NCI-H2227 treated with DMSO at 0.1 percent for 48 hours (cell line): ENCODE measurements at regions not wholly inside any gene's neighbourhood (a gene's known extent, or its start where the extent isn't known, plus 50 kb on each side); places are given as distances from the start of the nearest gene placed in this dataset.
"Not testable (repeated sequence)": the region's sequence is repeated elsewhere in the genome, so short reads cannot be mapped to it uniquely, and the experiment has no call there.

Experiments
- DNase-seq: peaks from one replicate; lab custom pipeline; 2025; lab: John Stamatoyannopoulos, UW

- no peak for DNase-seq
Observed at GRCh38 chr18:40258311-40258710, 1696.7 kb upstream of the PIK3C3 start.

GRCh38 chr18:40250236-40250635, 1704.8 kb upstream of the PIK3C3 start:
- DNase-seq = no peak

DNA sequence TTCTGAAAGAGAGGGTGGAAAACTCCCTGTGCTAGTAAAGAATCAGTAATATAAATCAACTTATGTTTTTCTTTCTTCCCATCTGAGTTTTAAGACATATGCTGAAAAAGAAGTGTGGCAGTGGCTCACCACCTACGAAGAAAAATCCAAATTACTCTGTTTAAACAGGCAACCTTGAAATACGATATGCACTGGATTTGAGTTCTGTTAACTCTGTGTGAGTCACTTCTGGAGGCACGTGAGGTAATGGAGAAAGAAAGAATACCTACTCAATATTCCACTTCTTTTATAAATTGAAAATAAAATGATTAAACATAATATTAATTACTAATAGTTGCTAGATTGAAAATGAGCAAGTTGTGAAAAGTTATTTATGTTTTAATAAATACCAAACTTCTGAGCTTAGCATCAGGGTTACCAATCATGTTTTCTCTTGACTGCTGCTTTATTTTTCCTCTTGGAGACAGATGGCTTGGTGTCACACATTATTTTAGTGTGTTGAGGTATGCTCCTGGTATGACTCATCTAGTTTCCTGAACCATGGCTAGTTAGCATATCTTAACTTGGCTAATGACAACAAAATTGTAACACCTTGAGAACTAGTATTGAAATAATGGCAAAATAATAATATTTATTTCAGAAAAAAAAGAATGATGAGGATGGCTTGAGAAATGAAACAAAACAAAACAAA, 1705.5 kb upstream of the PIK3C3 start:
- no peak for DNase-seq

GRCh38 chr18:40245612-40246011, 1709.4 kb upstream of the PIK3C3 start:
- DNase-seq = not testable (repeated sequence)

- DNase-seq = no peak
Observed at GRCh38 chr18:40243607-40244006, 1711.4 kb upstream of the PIK3C3 start.

DNA sequence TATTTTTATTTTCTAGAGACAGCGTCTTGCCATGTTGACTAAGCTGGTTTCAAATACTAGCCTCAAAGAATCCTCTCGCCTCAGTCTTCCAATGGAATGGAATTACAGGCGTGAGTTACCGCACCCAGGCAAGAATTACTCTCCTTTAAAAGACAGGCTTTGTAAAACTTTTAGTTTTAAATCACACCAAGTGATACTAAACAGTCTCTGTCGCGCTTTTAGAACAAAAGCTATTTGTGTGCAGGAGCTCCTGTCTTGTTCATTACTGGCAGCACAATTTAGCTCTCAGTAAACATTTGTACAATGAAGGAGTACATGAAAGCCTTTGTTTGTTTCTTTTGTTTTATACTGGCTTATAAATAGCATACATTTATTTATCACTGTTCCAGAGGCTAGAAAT, 1719.2 kb upstream of the PIK3C3 start:
- no peak for DNase-seq

GRCh38 chr18:40235323-40235722, 1719.7 kb upstream of the PIK3C3 start:
- no peak for DNase-seq

DNA sequence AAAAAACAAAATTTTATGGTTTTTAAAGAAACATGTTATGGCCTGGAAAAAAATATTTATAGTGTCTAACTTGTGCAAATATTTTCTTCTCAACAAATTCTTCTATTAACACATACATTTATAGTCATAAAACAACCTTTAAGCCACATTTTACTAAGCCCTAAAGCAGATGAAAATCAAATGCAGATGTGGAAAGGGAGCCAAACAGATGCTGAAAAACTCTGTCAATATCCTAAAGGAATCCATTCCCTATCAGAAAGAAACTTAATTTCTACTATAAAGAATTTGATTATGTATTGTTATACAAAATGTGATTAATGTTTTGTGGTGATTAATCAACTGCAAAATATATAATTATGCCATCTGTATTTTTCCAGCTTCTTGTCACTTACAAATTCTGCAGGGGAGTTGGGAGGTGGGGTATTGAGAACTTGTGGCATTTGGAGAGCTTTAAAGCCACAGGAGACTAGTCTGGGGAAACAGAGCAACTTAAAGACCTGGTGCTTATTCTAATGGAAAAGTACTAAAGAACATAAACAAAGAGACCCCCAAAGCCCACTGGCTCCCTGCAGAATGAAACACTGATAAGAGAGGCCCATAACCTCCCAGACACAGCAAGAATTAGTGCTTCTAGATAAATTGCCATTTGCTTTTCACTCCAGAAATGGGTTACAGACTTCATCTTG, 1721.0 kb upstream of the PIK3C3 start:
- no peak for DNase-seq

- no peak for DNase-seq
Observed at GRCh38 chr18:40222776-40223175, 1732.3 kb upstream of the PIK3C3 start.

DNA sequence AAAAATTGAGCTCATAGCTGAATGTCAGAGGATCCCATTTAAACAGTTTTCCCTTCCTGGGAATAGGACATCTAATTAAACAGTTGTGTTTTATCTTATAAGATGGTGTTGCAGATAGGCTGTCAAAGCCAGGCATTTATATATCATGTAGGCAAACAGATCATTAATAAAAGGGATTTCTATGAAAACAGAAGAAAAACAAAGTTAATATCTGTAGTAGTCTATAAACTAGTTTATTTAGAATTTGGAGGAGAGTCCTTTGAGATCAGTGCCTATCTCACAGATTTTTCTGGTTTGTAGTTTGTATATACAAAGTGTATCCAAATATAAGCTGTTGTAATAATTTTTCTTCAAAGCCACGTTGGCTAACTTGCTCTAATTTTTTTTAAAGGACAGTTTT, 1738.2 kb upstream of the PIK3C3 start:
- no peak for DNase-seq

- no peak for DNase-seq
Observed at GRCh38 chr18:40215979-40216378, 1739.1 kb upstream of the PIK3C3 start.

GRCh38 chr18:40210696-40211095, 1744.3 kb upstream of the PIK3C3 start:
- no peak for DNase-seq

DNA sequence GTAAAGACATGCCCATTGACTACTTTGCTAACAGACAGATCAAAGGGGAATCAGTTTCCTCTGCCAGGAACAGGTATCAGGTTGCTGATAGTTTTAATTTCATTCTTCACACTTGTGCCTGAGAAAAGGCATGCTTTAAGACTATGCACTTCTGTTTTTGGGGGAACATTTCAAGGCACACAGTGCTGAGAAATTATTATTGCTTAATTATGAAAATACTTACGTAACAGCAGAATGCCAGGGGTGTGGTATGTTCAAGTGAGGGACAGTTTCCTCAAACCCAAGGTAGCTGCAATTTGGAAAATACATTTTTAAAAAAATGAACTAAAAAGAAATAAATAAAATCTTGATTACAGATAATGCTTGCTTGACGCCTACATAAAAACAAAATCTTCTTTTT, 1746.1 kb upstream of the PIK3C3 start:
- no peak for DNase-seq

- no peak for DNase-seq
Observed at GRCh38 chr18:40197711-40198110, 1757.3 kb upstream of the PIK3C3 start.

DNA sequence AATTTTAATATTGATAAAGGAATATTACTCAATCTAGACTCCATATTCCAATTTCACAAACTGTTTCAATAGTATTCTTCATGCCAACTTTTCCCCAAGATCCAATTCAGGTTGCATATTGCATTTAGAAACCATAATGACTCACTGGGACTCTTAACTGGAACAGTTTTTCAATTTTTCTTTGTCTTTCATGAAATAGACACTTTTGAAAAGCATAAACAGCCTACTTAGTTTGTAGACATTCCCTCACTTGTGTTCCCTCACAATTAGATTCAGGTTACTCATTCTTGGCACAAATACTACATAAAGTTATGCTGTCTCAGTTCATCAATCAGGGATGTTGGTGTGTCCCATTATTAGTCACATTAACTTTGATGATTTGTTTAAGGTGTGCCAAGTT, 1768.4 kb upstream of the PIK3C3 start:
- no peak for DNase-seq

GRCh38 chr18:40179729-40180461, 1775.1 kb upstream of the PIK3C3 start:
- DNase-seq = no peak

GRCh38 chr18:40168026-40168425, 1787.0 kb upstream of the PIK3C3 start:
- no peak for DNase-seq

DNA sequence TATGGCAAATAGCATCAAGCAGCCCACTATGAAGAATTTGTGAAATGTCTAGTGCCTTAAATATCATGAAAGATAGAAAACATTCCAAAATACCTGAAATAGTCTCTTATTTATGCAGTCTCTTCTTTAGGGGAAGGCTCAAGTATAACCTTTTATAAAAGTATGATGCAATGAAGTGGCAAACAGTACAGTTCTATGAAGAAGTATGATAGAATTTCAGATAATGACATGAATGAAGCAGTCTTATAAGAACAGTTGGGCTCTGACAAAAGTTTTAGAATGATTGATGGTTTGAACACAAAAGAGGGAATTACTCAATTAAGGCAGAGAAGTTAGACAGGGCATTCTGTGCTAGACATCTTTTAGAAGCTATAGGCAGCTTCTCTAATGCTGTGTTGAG, 1791.8 kb upstream of the PIK3C3 start:
- no peak for DNase-seq

GRCh38 chr18:40160361-40160760, 1794.7 kb upstream of the PIK3C3 start:
- DNase-seq = no peak

DNA sequence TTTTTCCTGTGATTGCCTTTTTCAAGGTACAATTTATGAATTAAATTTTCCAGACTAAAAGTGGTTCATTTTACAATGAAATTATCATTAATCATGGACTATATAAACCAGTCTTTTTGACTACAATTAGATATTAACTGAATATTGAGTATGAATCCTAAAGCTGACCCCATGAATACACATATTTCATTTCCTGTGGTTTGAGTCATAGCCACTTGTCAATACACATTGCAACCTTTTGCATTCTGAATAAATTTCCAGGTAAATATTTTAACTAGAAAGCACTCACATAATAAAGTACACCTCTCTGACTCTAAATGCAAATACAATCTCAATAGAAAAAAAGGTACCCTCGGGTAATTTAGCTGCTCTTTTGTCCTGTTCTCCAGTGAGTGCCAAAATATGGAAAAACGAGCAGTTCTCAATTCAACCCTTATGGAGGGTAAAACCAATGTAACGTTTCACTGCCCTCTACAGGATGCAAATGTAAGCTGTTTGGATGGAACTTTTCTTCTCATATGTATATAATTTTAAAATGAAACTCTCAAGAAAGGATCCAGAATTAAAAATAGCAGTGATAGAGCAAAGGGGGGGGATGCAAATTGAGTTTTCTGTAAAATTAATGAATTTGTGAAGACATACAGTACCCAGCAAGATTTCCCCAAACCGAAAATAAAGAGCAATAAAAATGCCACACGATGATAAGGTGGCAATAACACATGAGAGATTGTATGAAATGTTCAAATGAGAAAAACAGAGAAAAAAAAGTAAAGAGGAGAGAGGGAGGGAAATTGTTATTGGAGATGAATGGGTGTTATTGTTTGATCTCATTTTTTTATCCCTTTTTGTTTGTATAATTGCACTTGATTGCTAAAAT, 1795.7 kb upstream of the PIK3C3 start:
- DNase-seq = peak; percentile 50

DNA sequence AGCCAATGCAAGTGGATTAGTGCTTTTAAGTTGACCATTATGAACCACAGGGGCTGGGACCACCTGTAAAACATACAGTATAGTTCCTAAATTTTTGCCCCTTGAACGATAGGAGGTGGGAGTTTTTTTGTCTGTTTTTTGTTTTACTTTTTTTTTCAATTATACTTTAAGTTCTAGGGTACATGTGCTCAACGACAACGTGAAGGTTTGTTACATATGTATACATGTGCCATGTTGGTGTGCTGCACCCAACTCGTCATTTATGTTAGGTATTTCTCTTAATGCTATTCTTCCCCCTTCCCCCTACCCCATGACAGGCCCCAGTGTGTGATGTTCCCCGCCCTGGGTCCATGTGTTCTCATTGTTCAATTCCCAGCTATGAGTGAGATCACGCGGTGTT, 1797.9 kb upstream of the PIK3C3 start:
- no peak for DNase-seq

GRCh38 chr18:40152859-40153258, 1802.2 kb upstream of the PIK3C3 start:
- no peak for DNase-seq
